HG02642 (cell line): ENCODE measurements at regions not wholly inside any gene's neighbourhood (a gene's known extent, or its start where the extent isn't known, plus 50 kb on each side); places are given as distances from the start of the nearest gene placed in this dataset.
"Not testable (repeated sequence)": the region's sequence is repeated elsewhere in the genome, so short reads cannot be mapped to it uniquely, and the experiment has no call there.

Experiments used
- ATAC-seq: cut with Tn5 transposase; IDR thresholded peaks from one replicate; pipeline ENCODE4 v1.9.1; 2021; ENCODE audit warnings: mild to moderate bottlenecking; ENCODE audit not compliant: unreplicated experiment, poor library complexity

DNA sequence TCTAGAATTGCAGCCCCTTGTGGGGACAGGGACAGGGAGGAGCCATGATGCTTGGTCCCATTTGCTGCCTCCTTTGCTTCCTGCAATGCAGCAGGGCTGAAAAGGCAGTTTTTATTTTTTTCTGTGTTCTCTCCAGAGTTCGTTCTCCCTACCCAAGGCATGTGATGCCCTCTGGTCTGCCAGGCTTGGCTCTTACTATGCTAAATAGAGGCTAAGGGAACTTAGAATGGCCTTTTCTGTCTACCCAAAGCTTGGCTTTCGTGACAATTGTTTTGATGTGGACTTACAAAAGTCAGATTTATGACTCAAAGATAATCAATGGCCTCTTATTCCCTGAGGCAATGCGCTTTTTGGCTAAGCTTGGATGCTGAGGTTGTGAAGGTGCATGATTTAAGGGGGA, 293.3 kb upstream of the TBL1XR1 start:
- ATAC-seq: no peak

DNA sequence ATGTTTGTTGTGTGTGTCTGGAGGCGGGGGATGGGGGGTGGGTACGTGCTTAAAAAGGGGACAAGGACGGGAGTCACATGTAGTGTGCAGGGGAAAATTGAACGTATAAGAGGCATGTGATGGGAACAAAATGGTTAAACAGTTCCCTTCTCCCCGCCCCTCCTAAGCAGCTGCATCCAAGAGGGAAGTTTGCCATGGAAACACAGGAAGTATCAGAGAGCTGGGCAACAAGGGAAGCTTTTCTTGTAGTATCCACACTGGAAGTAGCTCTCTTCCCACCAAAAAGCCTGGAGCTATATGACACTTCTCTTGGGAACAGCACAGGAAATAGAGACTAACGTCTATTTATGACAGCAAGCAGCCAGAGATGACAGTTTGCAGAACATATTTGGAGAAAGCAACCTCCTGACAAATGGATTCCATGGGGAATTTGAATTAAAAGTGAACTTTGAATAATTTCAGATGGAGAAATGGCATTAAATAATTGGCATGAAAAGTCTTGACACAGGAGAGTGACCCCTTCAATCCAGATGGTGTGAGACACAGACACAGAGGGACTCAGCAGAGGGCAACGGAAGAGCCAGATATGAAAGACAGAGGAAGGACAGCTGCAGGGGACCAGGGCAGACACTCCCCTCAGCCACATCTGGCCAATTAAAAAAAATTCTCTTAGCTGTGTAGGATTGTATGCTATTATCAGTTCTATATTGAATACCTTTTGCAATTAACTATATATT, 294.2 kb upstream of the TBL1XR1 start:
- ATAC-seq: no peak

DNA sequence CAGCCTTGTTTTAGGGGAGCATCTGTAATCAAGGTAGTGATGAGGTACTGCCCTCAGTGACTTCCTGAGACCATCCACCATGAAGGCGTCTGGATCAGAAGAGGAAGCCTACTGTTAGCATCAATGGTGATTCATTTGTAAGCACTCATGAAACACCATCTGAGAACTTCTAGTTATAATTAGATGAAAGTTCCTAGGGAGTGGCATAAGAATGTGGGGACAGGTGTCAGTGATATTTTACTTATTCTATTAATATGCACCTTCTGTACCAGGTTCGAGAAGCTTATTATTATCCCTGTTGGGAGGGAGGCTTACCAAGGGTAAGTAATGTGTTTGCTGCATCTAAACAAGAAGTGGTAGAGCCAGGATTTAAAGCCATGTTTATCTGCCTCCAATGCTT, 295.8 kb upstream of the TBL1XR1 start:
- ATAC-seq: no peak

DNA sequence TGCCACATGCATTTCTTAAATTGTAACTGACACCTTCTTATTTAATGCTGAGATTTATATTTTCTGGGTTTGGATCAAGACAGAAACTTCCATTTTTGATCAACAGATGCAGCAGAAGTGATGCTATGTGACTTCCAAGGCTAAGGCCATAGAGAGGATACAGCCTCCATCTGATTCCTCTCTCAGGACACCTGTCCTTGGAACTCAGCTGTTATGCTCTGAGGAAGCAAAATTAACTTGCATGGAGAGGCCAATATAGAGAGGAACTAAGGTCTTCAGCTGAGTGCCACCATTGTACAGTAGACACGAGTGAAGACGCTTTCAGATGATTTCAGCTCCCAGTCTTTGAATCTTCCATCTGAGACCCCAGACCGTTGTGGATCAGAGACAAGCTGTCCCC, 296.9 kb upstream of the TBL1XR1 start:
- no peak for ATAC-seq

DNA sequence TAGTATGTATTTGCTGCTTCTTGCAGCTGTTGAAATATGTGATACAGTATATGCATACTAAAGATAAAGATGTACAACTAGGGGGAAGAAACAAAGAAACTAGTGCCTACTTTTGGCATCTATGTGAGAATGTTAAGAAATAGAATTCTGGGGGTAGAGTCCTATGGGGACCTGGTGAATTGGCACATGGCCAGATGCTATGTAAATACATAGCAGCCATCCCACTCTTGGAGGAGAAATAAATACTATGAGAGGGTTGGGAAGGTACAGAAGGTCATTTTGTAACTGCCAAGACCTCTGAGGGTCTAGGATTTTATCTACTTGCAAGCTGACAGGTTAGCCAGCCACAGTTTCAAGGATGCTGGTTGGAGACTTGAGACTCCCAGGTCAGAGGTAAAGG, 298.3 kb upstream of the TBL1XR1 start:
- no peak for ATAC-seq

DNA sequence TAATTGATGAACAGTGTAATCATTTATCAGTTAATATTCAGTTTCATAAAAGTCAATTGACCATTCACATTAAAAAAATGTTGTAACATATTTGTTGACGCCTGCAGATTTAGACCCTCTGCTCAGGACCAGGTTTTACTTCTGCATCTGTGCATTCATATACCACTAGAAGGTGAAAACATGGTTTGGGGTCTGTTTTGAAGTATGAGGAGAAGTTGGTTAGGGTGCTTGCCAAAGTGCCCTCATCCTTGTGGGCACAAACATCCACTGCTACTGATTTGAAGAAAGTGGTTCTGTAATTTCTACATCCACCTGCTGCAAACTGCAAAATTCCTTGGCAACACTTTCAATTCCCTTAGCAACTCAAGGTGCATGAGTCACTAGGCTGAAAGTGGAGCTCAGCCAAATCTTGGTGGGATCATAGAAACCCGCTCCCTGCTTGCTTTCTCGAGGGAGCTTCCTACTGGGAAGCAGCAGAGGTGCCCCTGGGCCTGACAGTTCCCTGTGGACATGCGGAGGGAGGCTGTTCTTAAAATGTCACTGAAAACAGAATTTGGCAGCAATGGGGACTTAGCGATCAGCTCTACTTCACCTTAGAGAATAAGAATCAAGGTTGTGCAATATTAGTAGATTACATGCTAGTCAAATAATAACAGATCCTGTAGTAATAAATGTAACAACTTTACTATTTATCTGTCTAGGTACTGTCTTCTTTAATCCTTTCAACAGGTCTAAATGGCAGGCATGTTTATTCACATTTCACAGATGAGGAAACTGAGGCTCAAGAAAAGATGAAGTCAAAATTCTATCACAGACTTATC, 301.0 kb upstream of the TBL1XR1 start:
- ATAC-seq: no peak

DNA sequence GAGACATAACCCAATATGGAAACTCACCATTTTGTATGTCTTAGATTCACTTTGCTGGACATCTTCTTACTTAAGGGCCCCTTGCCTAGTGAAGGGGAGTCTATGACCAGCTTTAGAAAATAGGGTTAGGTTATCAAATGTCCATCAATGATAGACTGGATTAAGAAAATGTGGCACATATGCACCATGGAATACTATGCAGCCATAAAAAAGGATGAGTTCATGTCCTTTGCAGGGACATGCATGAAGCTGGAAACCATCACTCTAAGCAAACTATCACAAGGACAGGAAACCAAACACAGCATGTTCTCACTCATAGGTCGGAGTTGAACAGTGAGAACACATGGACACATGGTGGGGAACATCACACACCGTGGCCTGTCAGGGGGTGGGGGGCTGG, 301.8 kb upstream of the TBL1XR1 start:
- not testable (repeated sequence) for ATAC-seq

DNA sequence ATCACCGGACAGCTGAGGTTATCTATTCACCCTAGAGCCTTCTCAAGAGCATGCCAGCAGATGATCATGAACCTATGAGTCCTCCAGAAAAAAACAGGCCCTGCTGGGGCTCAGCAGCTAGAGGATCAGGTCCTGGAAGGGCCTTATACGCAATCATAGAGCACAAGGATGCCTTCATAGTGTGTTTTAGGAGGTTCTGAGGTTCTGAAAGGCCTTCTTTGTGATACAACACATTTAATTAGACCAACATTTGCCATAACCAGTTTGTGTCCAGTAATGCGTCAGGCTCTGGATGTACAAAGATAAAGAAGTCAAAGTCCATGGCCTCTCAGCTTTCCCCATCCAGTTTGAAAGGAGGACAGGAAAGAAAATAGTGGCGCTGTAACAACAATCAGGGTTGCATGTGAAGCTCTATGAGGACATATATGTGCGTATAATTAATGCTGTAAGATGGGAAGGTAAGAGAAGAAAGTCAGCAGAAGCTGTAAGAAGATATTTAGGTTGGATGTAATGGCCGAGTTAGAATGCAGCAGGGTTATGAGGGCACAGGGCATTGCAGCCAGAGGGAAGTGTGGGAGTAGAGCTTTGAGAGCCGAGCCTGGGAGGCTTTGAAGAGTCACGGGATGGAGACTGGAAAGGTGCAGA, 302.6 kb upstream of the TBL1XR1 start:
- no peak for ATAC-seq

DNA sequence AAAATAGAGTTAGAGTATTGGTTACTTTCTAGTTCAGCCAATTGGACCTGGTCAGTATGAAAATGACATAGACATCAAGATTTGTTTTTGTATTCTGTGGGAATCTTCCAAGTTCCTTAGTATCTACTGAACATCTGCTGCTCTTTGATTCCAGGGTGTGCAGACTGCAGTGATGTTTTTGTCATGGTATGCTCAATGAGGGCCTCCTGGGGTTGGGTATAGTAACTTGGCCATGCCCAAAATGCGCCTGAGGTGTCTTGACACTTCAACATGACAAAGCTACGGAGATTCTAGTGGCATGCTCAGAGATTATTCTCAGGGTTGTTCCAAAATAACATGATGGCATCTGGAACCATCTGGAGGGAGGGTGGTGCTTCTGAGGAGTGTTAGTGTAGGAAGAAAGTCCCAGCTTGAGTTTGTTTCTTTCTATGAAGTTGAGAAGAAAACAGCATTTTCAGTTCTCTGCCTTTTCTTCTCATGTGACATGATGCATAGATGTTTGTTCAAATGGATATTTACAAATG, 313.5 kb upstream of the TBL1XR1 start:
- no peak for ATAC-seq

DNA sequence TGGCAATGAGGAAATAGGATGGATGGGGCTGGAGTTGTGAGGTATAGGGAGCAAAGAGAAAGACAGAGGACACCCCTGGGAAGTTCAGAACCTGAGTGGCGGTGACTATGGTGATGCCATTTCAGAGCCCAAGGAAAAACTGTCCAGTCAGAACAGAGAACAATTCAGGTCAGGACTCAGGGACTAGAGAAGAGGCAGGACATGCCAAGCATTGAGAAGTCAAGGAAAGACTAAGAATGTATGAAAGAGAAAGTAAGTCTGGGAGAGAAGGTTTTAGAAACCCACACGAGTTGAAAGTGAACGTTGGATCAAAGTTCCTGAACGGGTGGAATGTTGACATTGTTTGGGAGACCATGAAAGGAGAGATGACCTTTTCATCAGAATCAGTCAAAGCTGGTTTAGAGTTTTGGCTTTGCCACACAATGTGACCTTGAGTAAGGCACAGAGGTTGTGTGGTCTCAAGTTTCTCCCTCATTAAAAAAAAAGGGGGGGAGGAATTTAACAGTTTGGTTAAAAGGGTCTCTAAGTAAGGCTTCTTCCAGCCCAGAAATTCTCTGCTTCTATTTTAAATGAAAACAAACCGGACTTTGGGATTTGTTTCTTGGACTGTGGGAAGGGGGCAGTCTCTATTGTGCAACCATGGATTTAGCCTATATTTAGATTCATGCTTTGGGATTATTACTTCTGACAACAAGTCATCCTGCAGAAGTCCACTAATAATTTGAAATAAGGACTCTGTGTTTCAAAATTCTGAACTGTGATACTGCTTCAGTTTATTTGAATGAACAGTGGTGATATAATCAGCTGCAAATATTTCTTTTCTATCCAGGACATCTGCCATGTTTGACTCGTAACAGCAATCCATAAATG, 315.9 kb upstream of the TBL1XR1 start:
- no peak for ATAC-seq

DNA sequence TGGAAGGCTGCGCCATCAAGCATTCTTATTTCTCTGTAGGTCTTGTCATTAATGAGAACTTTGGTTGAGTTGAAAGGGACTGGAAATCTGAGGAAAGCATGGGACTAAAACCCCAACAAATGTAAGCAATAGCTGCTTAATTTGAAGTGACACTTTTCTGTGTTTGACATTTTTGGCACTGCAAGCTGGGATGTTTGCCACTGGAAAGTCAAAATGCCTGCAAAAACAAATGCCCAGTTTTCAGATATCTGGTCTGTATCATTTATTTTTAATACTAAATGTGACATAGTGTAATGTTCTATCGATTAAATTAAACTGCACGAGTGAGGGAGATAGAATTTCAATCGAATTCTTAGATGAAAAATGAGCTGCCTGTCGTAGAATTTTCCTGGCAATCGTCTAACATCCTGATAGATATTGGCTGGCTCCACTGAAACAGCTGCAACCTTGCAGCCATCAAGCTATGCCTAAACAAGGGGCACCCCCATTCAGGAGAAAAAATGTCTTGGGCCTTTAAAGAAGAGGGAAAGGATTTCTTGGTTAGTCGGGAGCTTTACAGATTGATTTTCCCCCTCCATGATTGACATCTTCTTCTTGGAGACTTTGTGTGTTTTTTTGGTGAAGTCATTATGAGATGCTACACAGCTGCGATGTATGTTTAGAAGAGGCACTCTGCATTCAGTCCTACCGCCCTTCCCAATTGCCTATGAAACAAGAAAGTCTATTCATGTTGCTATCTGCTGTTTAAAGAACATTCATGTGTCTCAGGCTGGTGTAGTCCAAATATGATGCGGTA, 316.7 kb upstream of the TBL1XR1 start:
- ATAC-seq: no peak

DNA sequence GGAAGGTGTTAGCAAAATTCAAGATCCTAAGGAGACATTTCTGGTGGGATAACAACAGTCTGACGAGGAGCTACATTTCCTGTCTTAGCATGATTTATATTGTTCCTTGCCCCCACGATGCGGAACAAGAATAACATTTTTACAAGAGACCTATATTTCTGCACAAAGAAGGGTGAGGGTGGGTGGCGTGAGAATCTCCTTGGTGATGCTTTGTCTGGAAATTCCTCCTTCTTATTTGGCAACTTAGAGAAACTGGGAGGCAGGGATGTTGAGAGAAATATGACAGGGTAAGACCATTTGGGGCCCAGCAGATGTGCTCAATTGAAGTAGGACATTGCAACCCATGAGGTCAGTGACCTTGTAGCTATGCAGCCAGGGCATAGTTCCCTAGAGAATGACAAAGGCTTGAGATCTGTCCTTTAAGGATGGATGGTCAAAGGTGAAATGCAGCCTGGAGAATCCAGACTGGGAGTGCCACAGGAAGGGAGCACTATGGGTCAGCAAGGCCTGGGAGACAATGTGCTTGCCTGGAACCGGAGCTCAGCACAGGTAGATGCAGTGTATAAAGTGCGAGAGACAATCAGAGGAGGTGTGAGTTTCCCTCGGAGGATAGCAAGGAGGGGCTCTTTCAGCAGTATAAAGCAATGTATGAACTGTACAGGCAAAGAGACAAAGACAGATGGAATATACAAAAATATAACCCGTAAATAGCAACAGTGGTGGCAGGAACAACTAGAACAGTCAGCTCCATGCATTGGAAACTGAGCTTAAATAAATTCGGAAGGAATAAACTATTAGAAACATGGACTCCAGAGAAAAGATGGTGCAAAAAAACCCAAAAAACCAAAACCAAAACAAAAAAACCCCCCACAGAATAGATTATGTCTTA, 317.6 kb upstream of the TBL1XR1 start:
- ATAC-seq: no peak

DNA sequence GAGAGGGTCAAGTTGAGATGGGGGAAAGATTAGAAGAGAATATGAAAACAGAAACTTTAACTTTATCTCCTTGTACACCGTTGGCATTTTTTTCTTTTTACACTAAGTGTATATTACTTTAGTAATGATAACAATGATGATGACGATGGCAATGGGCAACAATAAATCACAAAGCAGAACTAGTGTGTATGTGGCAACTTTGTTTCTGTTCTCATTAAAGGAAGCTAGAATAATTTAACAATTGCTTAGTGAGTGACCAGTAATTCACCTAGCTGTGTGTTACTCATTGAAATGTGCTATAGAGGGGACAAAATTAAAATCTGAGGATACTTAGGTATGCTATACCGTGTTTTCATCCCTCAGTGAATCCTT, 318.5 kb upstream of the TBL1XR1 start:
- ATAC-seq: no peak

DNA sequence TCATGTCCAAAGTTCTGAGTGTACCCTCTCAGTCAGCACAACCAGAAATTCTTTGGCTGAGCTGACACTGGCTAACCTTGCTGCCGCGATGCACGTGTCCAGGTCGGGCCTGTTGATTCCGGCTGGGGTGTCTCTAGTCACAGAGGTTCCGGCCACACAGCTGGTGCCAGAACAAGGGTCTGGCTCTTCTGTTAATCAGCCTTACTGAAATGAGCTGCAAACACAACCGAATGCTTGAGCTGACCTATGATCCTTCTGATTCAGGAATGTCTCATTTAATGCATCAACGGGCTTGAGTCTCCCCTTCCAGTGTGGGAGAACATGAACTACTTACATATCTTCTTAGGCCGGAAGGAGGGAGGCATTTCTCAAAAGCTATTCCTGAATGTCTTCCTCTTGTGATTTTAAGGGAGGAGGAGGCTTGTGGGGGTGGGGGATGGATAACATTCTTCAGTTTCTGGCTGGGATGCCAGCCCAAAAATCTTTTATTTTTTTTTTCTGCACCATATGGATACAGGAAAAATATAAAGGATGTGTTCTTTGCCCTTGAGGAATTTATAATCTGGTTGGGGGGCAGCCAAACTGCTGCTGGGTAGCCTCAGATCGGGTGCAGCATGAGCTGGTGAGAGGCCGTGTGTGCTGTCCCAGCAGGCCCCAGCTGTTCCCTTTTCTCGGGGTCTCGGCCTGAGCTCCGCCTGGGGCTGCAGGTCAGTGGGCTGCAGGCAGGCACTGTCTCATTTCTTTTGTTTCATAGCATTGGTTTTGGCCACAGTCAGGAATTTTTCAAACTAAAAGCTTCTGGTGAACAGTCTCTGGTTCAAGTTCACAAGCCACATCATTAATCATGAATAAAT, 319.1 kb upstream of the TBL1XR1 start:
- no peak for ATAC-seq

DNA sequence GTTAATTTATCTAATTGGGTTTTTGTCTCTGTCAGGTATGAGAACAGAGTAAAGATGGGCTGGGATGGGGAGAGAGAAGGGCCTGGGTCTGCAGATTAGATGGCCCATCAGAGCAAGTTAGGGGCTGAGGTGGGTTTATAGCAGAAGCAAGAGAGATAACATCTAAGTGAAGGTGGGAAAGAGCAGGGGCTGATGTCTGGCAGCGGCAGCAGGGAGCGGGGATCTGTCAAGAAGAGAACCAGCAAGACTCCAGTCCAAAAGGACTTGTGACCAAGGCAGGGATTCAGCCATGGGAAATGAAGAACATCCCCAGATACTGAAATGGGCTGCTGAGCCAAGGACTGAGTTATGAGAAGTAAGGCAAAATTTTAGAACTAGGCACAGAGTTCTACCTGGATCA, 320.6 kb upstream of the TBL1XR1 start:
- ATAC-seq: no peak

DNA sequence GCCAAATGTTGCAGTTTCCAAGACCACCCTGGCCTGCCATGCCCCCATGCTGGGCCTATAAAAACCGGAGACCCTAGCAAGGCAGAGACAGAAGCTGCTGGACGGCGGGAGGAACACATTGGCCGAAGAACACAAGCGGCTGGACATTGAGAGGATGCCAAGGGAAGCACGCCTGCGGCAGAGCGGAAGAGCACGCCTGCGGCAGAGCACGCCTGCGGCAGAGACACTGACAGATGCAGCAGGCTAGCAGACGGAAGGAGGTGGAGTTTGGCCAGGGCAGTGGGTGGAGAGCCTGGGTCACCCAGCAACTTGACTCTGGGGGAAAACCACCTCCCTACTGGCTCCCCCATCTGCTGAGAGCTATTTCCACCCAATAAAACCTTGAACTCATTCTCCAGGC, 322.3 kb upstream of the TBL1XR1 start:
- ATAC-seq: no peak

DNA sequence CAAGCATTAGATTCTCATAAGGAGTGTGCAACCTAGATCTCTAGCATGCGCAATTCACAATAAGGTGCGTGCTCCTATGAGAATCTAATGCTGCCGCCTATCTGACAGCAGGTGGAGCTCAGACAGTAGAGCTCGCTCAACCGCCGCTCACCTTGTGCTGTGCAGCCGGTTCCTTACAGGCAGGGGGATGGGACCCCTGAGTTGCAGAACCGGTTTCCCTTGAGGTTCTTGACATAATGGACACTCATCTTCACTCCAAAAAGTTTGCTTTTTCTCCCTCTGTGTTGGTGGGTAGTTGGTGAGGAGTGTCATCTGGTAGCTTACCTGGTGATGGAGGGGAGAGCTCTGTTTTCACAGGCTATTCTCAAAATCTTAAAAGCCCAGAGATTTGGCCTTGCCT, 324.0 kb upstream of the TBL1XR1 start:
- ATAC-seq: no peak

DNA sequence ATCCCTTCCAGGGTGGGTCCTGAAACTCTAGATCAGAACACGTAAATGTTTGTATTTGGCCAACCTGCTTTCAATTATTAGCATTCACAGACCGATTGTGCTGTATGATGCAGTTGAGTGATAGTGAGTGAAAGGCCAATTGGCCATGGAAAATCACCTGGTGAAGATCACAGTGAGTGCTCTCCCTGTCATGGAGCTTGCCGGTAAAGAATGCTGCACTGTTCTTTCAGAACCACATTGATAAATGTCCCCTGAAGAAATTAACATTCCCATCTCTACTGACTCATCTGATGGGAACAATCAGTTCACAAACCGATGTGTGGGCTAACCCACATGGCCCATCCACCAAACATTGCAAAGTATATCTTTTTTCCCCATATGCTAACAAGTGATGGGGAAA, 324.8 kb upstream of the TBL1XR1 start:
- no peak for ATAC-seq
